HG02798 (cell line): ENCODE measurements at regions not wholly inside any gene's neighbourhood (a gene's known extent, or its start where the extent isn't known, plus 50 kb on each side); places are given as distances from the start of the nearest gene placed in this dataset.
"Not testable (repeated sequence)": the region's sequence is repeated elsewhere in the genome, so short reads cannot be mapped to it uniquely, and the experiment has no call there.

ENCODE experiments used
- ATAC-seq: cut with Tn5 transposase; IDR thresholded peaks from one replicate; pipeline ENCODE4 v1.9.1; 2021; ENCODE audit warnings: mild to moderate bottlenecking; ENCODE audit not compliant: unreplicated experiment, poor library complexity

- no peak for ATAC-seq
These were observed 117.9 kb downstream of the CEP44 start for GRCh38 chr4:174401471-174402130.

GRCh38 chr4:174400603-174401302 lies 117.0 kb downstream of the CEP44 start:
- not testable (repeated sequence) for ATAC-seq

- ATAC-seq = no peak
These were observed 115.0 kb downstream of the CEP44 start for GRCh38 chr4:174398728-174399127.

- no peak for ATAC-seq
These were observed 113.8 kb downstream of the CEP44 start for GRCh38 chr4:174397366-174398155.

GRCh38 chr4:174396599-174397110 lies 112.9 kb downstream of the CEP44 start:
- no peak for ATAC-seq

- ATAC-seq = no peak
These were observed 111.2 kb downstream of the CEP44 start for GRCh38 chr4:174394915-174395314.

GRCh38 chr4:174389439-174389838 lies 105.7 kb downstream of the CEP44 start:
- no peak for ATAC-seq

- ATAC-seq = no peak
These were observed 104.9 kb downstream of the CEP44 start for GRCh38 chr4:174388461-174389145.

- no peak for ATAC-seq
These were observed 104.0 kb downstream of the CEP44 start for GRCh38 chr4:174387721-174388120.

GRCh38 chr4:174387143-174387542 lies 103.4 kb downstream of the CEP44 start:
- ATAC-seq = no peak

- ATAC-seq = no peak
These were observed 100.1 kb downstream of the CEP44 start for GRCh38 chr4:174383783-174384182.

- not testable (repeated sequence) for ATAC-seq
These were observed 99.4 kb downstream of the CEP44 start for GRCh38 chr4:174382938-174383605.
